ENCODE measurements at regions not wholly inside any gene's neighbourhood (a gene's known extent, or its start where the extent isn't known, plus 50 kb on each side); places are given as distances from the start of the nearest gene placed in this dataset.
"Not testable (repeated sequence)": the region's sequence is repeated elsewhere in the genome, so short reads cannot be mapped to it uniquely, and the experiment has no call there.

- no peak overlapping the region for H3K27ac ChIP-seq (ENCODE audit: insufficient read depth, low read depth, low read length, poor library complexity, severe bottlenecking)
- no peaks in the 10 kb centered on the region for H3K9me3 ChIP-seq (ENCODE audit: control insufficient read depth, low read length)
- 86 to 95% methylated on average over 1 to 2 of the region's 2 CpGs for WGBS, 2 experiments
- H3K36me3 ChIP-seq (ENCODE audit: control insufficient read depth, insufficient read depth, low read length), result no peaks in the 10 kb centered on the region
- H3K27me3 ChIP-seq (ENCODE audit: control insufficient read depth, insufficient read depth, low read length, poor library complexity, severe bottlenecking), result no peaks in the 10 kb centered on the region
- H3K4me3 ChIP-seq (ENCODE audit: insufficient read depth, low read depth, low read length), result no peak overlapping the region
- no peaks in the 10 kb centered on the region for H3K4me1 ChIP-seq (ENCODE audit: control insufficient read depth, insufficient read depth, low read length)
Measured at GRCh38 chr13:107617527-107617926, 597.8 kb downstream of the LIG4 start.

GRCh38 chr13:107612376-107612775 lies 603.0 kb downstream of the LIG4 start:
- no peaks in the 10 kb centered on the region for H3K36me3 ChIP-seq (ENCODE audit: control insufficient read depth, insufficient read depth, low read length)
- H3K9me3 ChIP-seq (ENCODE audit: control insufficient read depth, low read length), result no peaks in the 10 kb centered on the region
- H3K4me1 ChIP-seq (ENCODE audit: control insufficient read depth, insufficient read depth, low read length), result no peaks in the 10 kb centered on the region
- no peak overlapping the region for H3K27ac ChIP-seq (ENCODE audit: insufficient read depth, low read depth, low read length, poor library complexity, severe bottlenecking)
- H3K4me3 ChIP-seq (ENCODE audit: insufficient read depth, low read depth, low read length), result no peak overlapping the region
- WGBS, 2 experiments, result 94 to 95% methylated on average over 6 of the region's 6 CpGs
- H3K27me3 ChIP-seq (ENCODE audit: control insufficient read depth, insufficient read depth, low read length, poor library complexity, severe bottlenecking), result no peaks in the 10 kb centered on the region

- Histone ChIP-seq H3K4me3 (ENCODE audit: insufficient read depth, low read depth, low read length) (no peak overlapping the region), H3K4me1 (ENCODE audit: control insufficient read depth, insufficient read depth, low read length) (no peaks in the 10 kb centered on the region), H3K27me3 (ENCODE audit: control insufficient read depth, insufficient read depth, low read length, poor library complexity, severe bottlenecking) (no peaks in the 10 kb centered on the region), H3K9me3 (ENCODE audit: control insufficient read depth, low read length) (no peaks in the 10 kb centered on the region), H3K36me3 (ENCODE audit: control insufficient read depth, insufficient read depth, low read length) (no peaks in the 10 kb centered on the region), H3K27ac (ENCODE audit: insufficient read depth, low read depth, low read length, poor library complexity, severe bottlenecking) (no peak overlapping the region)
- 96% methylated on average over 9 of the region's 9 CpGs for WGBS, 2 experiments
Measured at GRCh38 chr13:107608736-107609135, 606.6 kb downstream of the LIG4 start.

- H3K4me1 ChIP-seq (ENCODE audit: control insufficient read depth, insufficient read depth, low read length), result no peaks in the 10 kb centered on the region
- no peaks in the 10 kb centered on the region for H3K27me3 ChIP-seq (ENCODE audit: control insufficient read depth, insufficient read depth, low read length, poor library complexity, severe bottlenecking)
- H3K36me3 ChIP-seq (ENCODE audit: control insufficient read depth, insufficient read depth, low read length), result no peaks in the 10 kb centered on the region
- H3K27ac ChIP-seq (ENCODE audit: insufficient read depth, low read depth, low read length, poor library complexity, severe bottlenecking), result no peak overlapping the region
- H3K4me3 ChIP-seq (ENCODE audit: insufficient read depth, low read depth, low read length), result no peak overlapping the region
- WGBS, 2 experiments, result 89 to 94% methylated on average over 4 of the region's 4 CpGs
- no peaks in the 10 kb centered on the region for H3K9me3 ChIP-seq (ENCODE audit: control insufficient read depth, low read length)
Measured at GRCh38 chr13:107600971-107601370, 614.4 kb downstream of the LIG4 start.

- H3K4me3 ChIP-seq (ENCODE audit: insufficient read depth, low read depth, low read length); H3K27ac ChIP-seq (ENCODE audit: insufficient read depth, low read depth, low read length, poor library complexity, severe bottlenecking); H3K4me1 ChIP-seq (ENCODE audit: control insufficient read depth, insufficient read depth, low read length); H3K27me3 ChIP-seq (ENCODE audit: control insufficient read depth, insufficient read depth, low read length, poor library complexity, severe bottlenecking); H3K9me3 ChIP-seq (ENCODE audit: control insufficient read depth, low read length); H3K36me3 ChIP-seq (ENCODE audit: control insufficient read depth, insufficient read depth, low read length): not testable (repeated sequence)
- WGBS, 2 experiments, result 92 to 98% methylated on average over 4 to 5 of the region's 5 CpGs
Measured at GRCh38 chr13:107596306-107596705, 619.0 kb downstream of the LIG4 start.

- no peaks in the 10 kb centered on the region for H3K9me3 ChIP-seq (ENCODE audit: control insufficient read depth, low read length)
- H3K36me3 ChIP-seq (ENCODE audit: control insufficient read depth, insufficient read depth, low read length), result no peaks in the 10 kb centered on the region
- no peak overlapping the region for H3K27ac ChIP-seq (ENCODE audit: insufficient read depth, low read depth, low read length, poor library complexity, severe bottlenecking)
- H3K4me1 ChIP-seq (ENCODE audit: control insufficient read depth, insufficient read depth, low read length), result no peaks in the 10 kb centered on the region
- H3K27me3 ChIP-seq (ENCODE audit: control insufficient read depth, insufficient read depth, low read length, poor library complexity, severe bottlenecking), result no peaks in the 10 kb centered on the region
- no peak overlapping the region for H3K4me3 ChIP-seq (ENCODE audit: insufficient read depth, low read depth, low read length)
- WGBS, 2 experiments, result 81 to 82% methylated on average over 2 to 3 of the region's 3 CpGs
Measured at GRCh38 chr13:107590556-107590955, 624.8 kb downstream of the LIG4 start.

- Histone ChIP-seq H3K4me1 (ENCODE audit: control insufficient read depth, insufficient read depth, low read length) (no peaks in the 10 kb centered on the region), H3K36me3 (ENCODE audit: control insufficient read depth, insufficient read depth, low read length) (no peaks in the 10 kb centered on the region), H3K4me3 (ENCODE audit: insufficient read depth, low read depth, low read length) (no peak overlapping the region), H3K9me3 (ENCODE audit: control insufficient read depth, low read length) (no peaks in the 10 kb centered on the region), H3K27me3 (ENCODE audit: control insufficient read depth, insufficient read depth, low read length, poor library complexity, severe bottlenecking) (peaks cover 6% of the 10 kb centered on the region), H3K27ac (ENCODE audit: insufficient read depth, low read depth, low read length, poor library complexity, severe bottlenecking) (no peak overlapping the region)
- WGBS, 2 experiments, result 83 to 94% methylated on average over 2 of the region's 2 CpGs
Measured at GRCh38 chr13:107587681-107588080, 627.7 kb downstream of the LIG4 start.

- WGBS, 2 experiments, result 87 to 89% methylated on average over 2 of the region's 2 CpGs
- Histone ChIP-seq H3K9me3 (ENCODE audit: control insufficient read depth, low read length) (no peaks in the 10 kb centered on the region), H3K4me3 (ENCODE audit: insufficient read depth, low read depth, low read length) (no peak overlapping the region), H3K36me3 (ENCODE audit: control insufficient read depth, insufficient read depth, low read length) (no peaks in the 10 kb centered on the region), H3K27me3 (ENCODE audit: control insufficient read depth, insufficient read depth, low read length, poor library complexity, severe bottlenecking) (peaks cover 20% of the 10 kb centered on the region), H3K4me1 (ENCODE audit: control insufficient read depth, insufficient read depth, low read length) (no peaks in the 10 kb centered on the region), H3K27ac (ENCODE audit: insufficient read depth, low read depth, low read length, poor library complexity, severe bottlenecking) (no peak overlapping the region)
Measured at GRCh38 chr13:107586216-107586615, 629.1 kb downstream of the LIG4 start.

GRCh38 chr13:107585469-107586180 lies 629.7 kb downstream of the LIG4 start:
- Histone ChIP-seq H3K27me3 (ENCODE audit: control insufficient read depth, insufficient read depth, low read length, poor library complexity, severe bottlenecking) (peaks cover 20% of the 10 kb centered on the region), H3K36me3 (ENCODE audit: control insufficient read depth, insufficient read depth, low read length) (no peaks in the 10 kb centered on the region)
- 75 to 84% methylated on average over 2 of the region's 2 CpGs for WGBS, 2 experiments

GRCh38 chr13:107582171-107582570 lies 633.2 kb downstream of the LIG4 start:
- Histone ChIP-seq H3K27me3 (ENCODE audit: control insufficient read depth, insufficient read depth, low read length, poor library complexity, severe bottlenecking) (peaks cover 20% of the 10 kb centered on the region), H3K4me3 (ENCODE audit: insufficient read depth, low read depth, low read length) (no peak overlapping the region), H3K4me1 (ENCODE audit: control insufficient read depth, insufficient read depth, low read length) (no peaks in the 10 kb centered on the region), H3K27ac (ENCODE audit: insufficient read depth, low read depth, low read length, poor library complexity, severe bottlenecking) (no peak overlapping the region), H3K36me3 (ENCODE audit: control insufficient read depth, insufficient read depth, low read length) (no peaks in the 10 kb centered on the region), H3K9me3 (ENCODE audit: control insufficient read depth, low read length) (no peaks in the 10 kb centered on the region)
- WGBS, 2 experiments, result 91 to 96% methylated on average over 4 of the region's 4 CpGs

More at GRCh38 chr13:107585469-107586180, 629.7 kb downstream of the LIG4 start:
- H3K27ac ChIP-seq (ENCODE audit: insufficient read depth, low read depth, low read length, poor library complexity, severe bottlenecking), result no peak overlapping the region
- no peak overlapping the region for H3K4me3 ChIP-seq (ENCODE audit: insufficient read depth, low read depth, low read length)
- H3K9me3 ChIP-seq (ENCODE audit: control insufficient read depth, low read length), result no peaks in the 10 kb centered on the region
- no peaks in the 10 kb centered on the region for H3K4me1 ChIP-seq (ENCODE audit: control insufficient read depth, insufficient read depth, low read length)
